Activated T-helper 2 cell treated with anti-CD3 and anti-CD28 coated beads, Interferon-gamma antibody, Interleukin-2, Interleukin-4, amounts not matched to agents 10 μg/mL and 5 μg/mL and 100 μg/mL, durations not matched to agents 14 hours and 24 hours and 36 hours (primary cell): ENCODE measurements at regions not wholly inside any gene's neighbourhood (a gene's known extent, or its start where the extent isn't known, plus 50 kb on each side); places are given as distances from the start of the nearest gene placed in this dataset.

Experiments used
- DNase-seq: peaks from one replicate; pipeline ENCODE4 v3.0.0; 2021; ENCODE audit warnings: low spot score
- H3K27ac Mint-ChIP-seq: one replicate; pipeline ENCODE4 v1.8.0; 2021; ENCODE audit warnings: mixed read lengths
- H3K27me3 Mint-ChIP-seq: one replicate; pipeline ENCODE4 v1.8.0; 2021; ENCODE audit warnings: low read depth, mixed read lengths
- H3K36me3 Mint-ChIP-seq: one replicate; pipeline ENCODE4 v1.8.0; 2021; ENCODE audit warnings: low read depth, mixed read lengths
- H3K4me1 Mint-ChIP-seq: one replicate; pipeline ENCODE4 v1.8.0; 2021; ENCODE audit warnings: low read depth, mixed read lengths
- H3K4me3 Mint-ChIP-seq: one replicate; pipeline ENCODE4 v1.8.0; 2021; ENCODE audit warnings: low read depth, mild to moderate bottlenecking, moderate library complexity, mixed read lengths
- H3K9me3 Mint-ChIP-seq: one replicate; pipeline ENCODE4 v1.8.0; 2021; ENCODE audit warnings: mixed read lengths
- intact Hi-C: fragments of 100-400 bp; cut with micrococcal nuclease; formaldehyde crosslinking; loops from one replicate; pipeline ENCODE4 v1.15.1; 2023

- Mint-ChIP-seq H3K4me1 (no peaks in the 10 kb centered on the region), H3K27me3 (no peaks in the 10 kb centered on the region), H3K4me3 (no peak overlapping the region), H3K36me3 (no peaks in the 10 kb centered on the region), H3K9me3 (no peaks in the 10 kb centered on the region), H3K27ac (no peak overlapping the region)
- no peak for DNase-seq
- intact Hi-C loops = no loop called here
Measured at GRCh38 chr6:140314682-140315081, 940.2 kb upstream of the CITED2 start.

DNA sequence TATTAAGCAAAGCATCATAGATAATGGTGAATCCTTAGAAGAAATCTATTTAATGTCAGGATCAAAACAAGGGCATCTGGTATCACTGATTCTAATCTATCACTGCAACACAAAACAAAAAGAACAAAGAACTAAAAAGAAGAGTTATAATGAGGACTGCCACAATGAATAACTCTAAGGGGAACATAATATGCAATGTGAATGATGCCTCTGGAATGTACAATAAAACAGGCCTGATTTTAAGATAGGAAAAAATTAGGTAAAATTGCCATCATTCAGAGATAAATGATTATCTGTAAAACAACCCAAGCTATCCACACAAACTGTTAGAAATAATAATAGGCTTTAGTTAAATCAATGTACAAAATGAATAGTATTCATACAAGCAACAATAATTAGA lies 936.7 kb upstream of the CITED2 start:
- DNase-seq = no peak
- Mint-ChIP-seq H3K4me1 (no peaks in the 10 kb centered on the region), H3K9me3 (no peaks in the 10 kb centered on the region), H3K4me3 (no peak overlapping the region), H3K27me3 (no peaks in the 10 kb centered on the region), H3K27ac (no peak overlapping the region), H3K36me3 (no peaks in the 10 kb centered on the region)
- intact Hi-C loops = no loop called here

GRCh38 chr6:140303218-140303949 lies 928.9 kb upstream of the CITED2 start:
- Mint-ChIP-seq H3K4me3 (no peak overlapping the region), H3K9me3 (no peaks in the 10 kb centered on the region), H3K27me3 (peaks cover 2% of the 10 kb centered on the region), H3K27ac (no peak overlapping the region), H3K4me1 (no peaks in the 10 kb centered on the region), H3K36me3 (no peaks in the 10 kb centered on the region)
- no peak for DNase-seq
- intact Hi-C loops = no loop called here

DNA sequence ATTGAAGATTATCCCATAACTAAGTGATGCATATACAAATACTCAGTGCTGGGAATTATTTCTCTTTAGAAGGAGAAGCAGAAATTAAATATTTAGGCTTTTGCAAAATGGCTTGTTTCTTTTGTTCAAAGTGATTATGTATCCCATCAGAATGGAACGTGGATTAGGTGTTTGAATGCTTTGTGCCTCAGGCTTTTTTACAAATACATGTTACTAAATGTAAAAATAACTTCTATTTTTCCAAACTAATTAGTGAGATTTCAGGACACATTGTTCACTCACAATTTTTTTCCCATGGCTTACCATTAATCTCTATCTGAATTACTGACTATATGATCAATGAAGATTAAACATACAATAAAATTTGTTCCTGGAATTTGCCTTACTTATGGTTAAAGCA lies 925.9 kb upstream of the CITED2 start:
- Mint-ChIP-seq H3K27ac (no peak overlapping the region), H3K27me3 (peaks cover 2% of the 10 kb centered on the region), H3K9me3 (no peaks in the 10 kb centered on the region), H3K4me1 (no peaks in the 10 kb centered on the region), H3K36me3 (no peaks in the 10 kb centered on the region), H3K4me3 (no peak overlapping the region)
- intact Hi-C loops = no loop called here
- no peak for DNase-seq

DNA sequence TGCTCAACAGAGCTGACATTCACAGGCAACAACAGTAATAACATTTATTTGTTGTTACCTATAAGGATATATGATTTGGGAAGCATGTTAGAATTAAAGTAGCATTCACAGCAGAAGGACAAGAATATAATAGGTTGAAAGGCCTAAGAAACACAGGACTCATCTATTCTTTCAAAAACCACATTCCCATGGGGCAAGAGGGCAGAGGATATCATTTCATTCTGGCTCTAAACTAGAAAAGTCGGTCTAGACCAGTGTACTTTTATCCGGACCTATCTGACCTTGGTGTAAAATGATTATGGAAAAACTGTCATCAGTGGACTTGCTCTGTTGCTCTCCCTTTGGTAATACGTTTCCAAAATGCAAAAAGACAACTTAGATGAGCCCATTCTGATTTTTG lies 914.7 kb upstream of the CITED2 start:
- no peak overlapping the region for H3K4me3 Mint-ChIP-seq
- no peak for DNase-seq
- no peaks in the 10 kb centered on the region for H3K4me1 Mint-ChIP-seq
- intact Hi-C loops = no loop called here
- no peaks in the 10 kb centered on the region for H3K9me3 Mint-ChIP-seq
- H3K27ac Mint-ChIP-seq = no peak overlapping the region
- no peaks in the 10 kb centered on the region for H3K36me3 Mint-ChIP-seq
- no peaks in the 10 kb centered on the region for H3K27me3 Mint-ChIP-seq

GRCh38 chr6:140285998-140286690 lies 911.7 kb upstream of the CITED2 start:
- no peaks in the 10 kb centered on the region for H3K36me3 Mint-ChIP-seq
- no peak overlapping the region for H3K27ac Mint-ChIP-seq
- intact Hi-C loops = no loop called here
- H3K4me3 Mint-ChIP-seq = no peak overlapping the region
- no peak for DNase-seq
- no peaks in the 10 kb centered on the region for H3K27me3 Mint-ChIP-seq
- no peaks in the 10 kb centered on the region for H3K9me3 Mint-ChIP-seq
- H3K4me1 Mint-ChIP-seq = no peaks in the 10 kb centered on the region

GRCh38 chr6:140285471-140285870 lies 911.0 kb upstream of the CITED2 start:
- H3K27me3 Mint-ChIP-seq = no peaks in the 10 kb centered on the region
- no peaks in the 10 kb centered on the region for H3K4me1 Mint-ChIP-seq
- H3K27ac Mint-ChIP-seq = no peak overlapping the region
- no peak overlapping the region for H3K4me3 Mint-ChIP-seq
- intact Hi-C loops = no loop called here
- no peaks in the 10 kb centered on the region for H3K9me3 Mint-ChIP-seq
- no peak for DNase-seq
- no peaks in the 10 kb centered on the region for H3K36me3 Mint-ChIP-seq

DNA sequence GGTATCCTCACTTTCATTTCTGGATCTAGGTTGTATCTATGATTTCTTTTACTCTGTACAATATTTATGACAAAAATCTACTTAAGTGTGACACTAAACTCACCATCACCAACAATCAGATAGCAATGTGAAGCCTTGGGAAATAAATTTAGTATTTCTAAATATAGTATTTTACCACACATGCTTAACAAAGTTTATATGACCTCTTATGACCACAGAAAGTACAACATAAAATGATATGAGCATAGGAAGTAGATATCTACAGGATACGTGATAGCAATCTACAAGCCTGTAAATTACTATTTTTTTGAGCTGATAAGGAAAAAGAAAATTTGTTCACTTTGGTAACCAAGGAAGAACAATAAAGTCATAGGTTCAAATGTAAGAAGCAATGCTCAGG lies 910.4 kb upstream of the CITED2 start:
- Mint-ChIP-seq H3K27ac (no peak overlapping the region), H3K36me3 (no peaks in the 10 kb centered on the region), H3K4me3 (no peak overlapping the region)

DNA sequence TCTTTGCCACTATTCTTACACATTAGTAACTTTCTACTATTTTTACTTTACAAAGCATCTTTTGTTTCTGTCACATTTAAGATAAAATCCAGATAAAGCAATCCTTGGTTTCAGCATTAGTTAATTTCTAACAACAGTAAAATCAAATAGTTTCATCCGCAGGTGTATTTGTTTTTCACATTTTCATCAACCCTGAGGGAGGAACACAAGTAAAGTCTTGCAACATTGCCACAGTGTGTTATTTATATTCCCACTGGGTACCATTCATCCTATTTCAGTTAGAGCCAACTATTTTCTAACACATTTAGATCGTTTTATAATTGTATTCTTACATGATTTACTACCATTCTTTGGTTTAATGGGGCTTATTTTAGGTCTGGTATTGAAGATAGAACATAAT lies 908.7 kb upstream of the CITED2 start:
- no peaks in the 10 kb centered on the region for H3K27me3 Mint-ChIP-seq
- no peak overlapping the region for H3K27ac Mint-ChIP-seq

More for the DNA sequence above, 910.4 kb upstream of the CITED2 start:
- Mint-ChIP-seq H3K9me3 (no peaks in the 10 kb centered on the region), H3K4me1 (no peaks in the 10 kb centered on the region), H3K27me3 (no peaks in the 10 kb centered on the region)
- no peak for DNase-seq
- intact Hi-C loops = no loop called here

DNA sequence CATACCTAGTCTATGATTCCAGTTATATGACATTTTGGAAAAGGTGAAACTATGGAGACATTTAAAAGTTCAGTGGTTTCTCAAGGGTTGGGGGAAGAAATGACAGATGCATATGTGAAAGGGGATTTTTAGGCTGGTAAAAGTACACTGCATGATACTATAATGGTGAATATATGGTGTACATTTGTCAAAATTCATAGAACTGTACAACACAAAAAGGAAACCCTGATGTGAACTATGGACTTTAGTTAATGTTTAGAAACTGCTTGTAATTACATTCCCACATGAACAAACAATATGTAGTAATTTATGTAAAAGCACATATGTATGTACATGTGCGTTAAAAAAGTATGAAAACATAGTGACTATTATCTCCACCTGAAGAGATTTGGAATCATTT lies 907.3 kb upstream of the CITED2 start:
- no peak overlapping the region for H3K27ac Mint-ChIP-seq
- no peaks in the 10 kb centered on the region for H3K36me3 Mint-ChIP-seq
- no peaks in the 10 kb centered on the region for H3K4me1 Mint-ChIP-seq
- H3K9me3 Mint-ChIP-seq = no peaks in the 10 kb centered on the region
- H3K4me3 Mint-ChIP-seq = no peak overlapping the region
- no peak for DNase-seq
- intact Hi-C loops = no loop called here
- H3K27me3 Mint-ChIP-seq = no peaks in the 10 kb centered on the region

More for the DNA sequence above, 908.7 kb upstream of the CITED2 start:
- no peak overlapping the region for H3K4me3 Mint-ChIP-seq
- H3K4me1 Mint-ChIP-seq = no peaks in the 10 kb centered on the region
- H3K36me3 Mint-ChIP-seq = no peaks in the 10 kb centered on the region
- intact Hi-C loops = no loop called here
- no peak for DNase-seq
- H3K9me3 Mint-ChIP-seq = no peaks in the 10 kb centered on the region

GRCh38 chr6:140281236-140281635 lies 906.8 kb upstream of the CITED2 start:
- intact Hi-C loops = no loop called here
- Mint-ChIP-seq H3K27ac (no peak overlapping the region), H3K4me1 (no peaks in the 10 kb centered on the region), H3K9me3 (no peaks in the 10 kb centered on the region), H3K36me3 (no peaks in the 10 kb centered on the region), H3K27me3 (no peaks in the 10 kb centered on the region), H3K4me3 (no peak overlapping the region)
- DNase-seq = no peak

DNA sequence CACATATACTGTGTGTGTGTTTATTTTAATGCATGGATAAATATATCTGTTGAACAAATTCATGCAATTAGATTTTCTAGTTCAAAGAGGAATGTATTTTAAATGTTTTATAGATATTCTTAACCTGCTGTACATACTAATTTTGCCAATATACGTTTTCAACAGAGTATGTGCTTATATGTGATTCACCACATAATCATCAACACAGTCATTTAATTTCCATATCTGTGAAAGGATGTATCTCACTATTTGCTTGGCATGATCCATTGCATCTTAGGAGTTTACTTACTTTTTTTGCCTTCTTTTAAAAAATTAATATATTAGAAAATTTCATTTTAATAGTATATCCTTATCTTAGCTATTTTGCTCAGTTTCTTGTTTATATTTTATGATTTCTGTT lies 902.3 kb upstream of the CITED2 start:
- no peak overlapping the region for H3K4me3 Mint-ChIP-seq
- no peaks in the 10 kb centered on the region for H3K9me3 Mint-ChIP-seq
- no peak overlapping the region for H3K27ac Mint-ChIP-seq
- no peak for DNase-seq
- intact Hi-C loops = no loop called here
- H3K27me3 Mint-ChIP-seq = no peaks in the 10 kb centered on the region
- H3K4me1 Mint-ChIP-seq = no peaks in the 10 kb centered on the region
- no peaks in the 10 kb centered on the region for H3K36me3 Mint-ChIP-seq

DNA sequence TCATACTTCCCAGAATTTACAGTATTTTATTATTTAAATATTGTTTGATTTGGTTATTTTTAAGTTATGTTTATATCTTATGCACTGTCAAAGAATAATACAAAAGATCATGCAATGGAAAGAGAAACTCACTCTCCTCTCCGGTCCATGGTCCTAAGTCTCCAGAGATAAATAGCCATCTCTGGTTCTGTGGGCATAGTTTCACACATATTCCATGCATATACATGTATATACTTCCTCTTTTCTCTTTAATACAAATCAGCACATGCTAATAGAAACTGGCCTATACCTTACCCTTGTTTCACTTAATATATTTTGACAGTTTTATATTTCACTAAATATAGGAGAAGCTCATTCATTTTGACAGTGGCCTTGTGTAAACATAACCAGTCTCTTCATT lies 901.7 kb upstream of the CITED2 start:
- Mint-ChIP-seq H3K36me3 (no peaks in the 10 kb centered on the region), H3K27ac (no peak overlapping the region)
- intact Hi-C loops = no loop called here

More for the DNA sequence above, 901.7 kb upstream of the CITED2 start:
- no peaks in the 10 kb centered on the region for H3K4me1 Mint-ChIP-seq
- no peaks in the 10 kb centered on the region for H3K9me3 Mint-ChIP-seq
- H3K4me3 Mint-ChIP-seq = no peak overlapping the region
- no peak for DNase-seq
- no peaks in the 10 kb centered on the region for H3K27me3 Mint-ChIP-seq
